T-helper 17 cell (primary cell): ENCODE measurements at regions not wholly inside any gene's neighbourhood (a gene's known extent, or its start where the extent isn't known, plus 50 kb on each side); places are given as distances from the start of the nearest gene placed in this dataset.

Experiments used
- ATAC-seq: fragments of 150-1000 bp; cut with Tn5 transposase; 2 replicates; pipeline ENCODE4 v1.10.0; 2021; ENCODE audit warnings: mild to moderate bottlenecking, moderate library complexity
- DNase-seq, 3 donors: peaks; one replicate each; pipeline versions ENCODE4 v3.0.0 to v3.0.0-alpha.2; 2020 to 2021
- H3K9me3 ChIP-seq: one replicate; pipeline ENCODE4 v1.7.0; 2013; ENCODE audit warnings: low read length, mild to moderate bottlenecking; ENCODE audit not compliant: control insufficient read depth, poor library complexity, severe bottlenecking
- H3K27ac Mint-ChIP-seq: one replicate; pipeline ENCODE4 v1.8.0; 2022; ENCODE audit warnings: mild to moderate bottlenecking, moderate library complexity, mixed read lengths
- H3K27me3 Mint-ChIP-seq: one replicate; pipeline ENCODE4 v1.8.0; 2022; ENCODE audit warnings: mixed read lengths
- H3K36me3 Mint-ChIP-seq: one replicate; pipeline ENCODE4 v1.8.0; 2022; ENCODE audit warnings: low read depth, mixed read lengths
- H3K4me1 Mint-ChIP-seq: one replicate; pipeline ENCODE4 v1.8.0; 2022; ENCODE audit warnings: mild to moderate bottlenecking, mixed read lengths
- H3K4me3 Mint-ChIP-seq: one replicate; pipeline ENCODE4 v1.8.0; 2022; ENCODE audit warnings: mild to moderate bottlenecking, moderate library complexity, mixed read lengths

DNA sequence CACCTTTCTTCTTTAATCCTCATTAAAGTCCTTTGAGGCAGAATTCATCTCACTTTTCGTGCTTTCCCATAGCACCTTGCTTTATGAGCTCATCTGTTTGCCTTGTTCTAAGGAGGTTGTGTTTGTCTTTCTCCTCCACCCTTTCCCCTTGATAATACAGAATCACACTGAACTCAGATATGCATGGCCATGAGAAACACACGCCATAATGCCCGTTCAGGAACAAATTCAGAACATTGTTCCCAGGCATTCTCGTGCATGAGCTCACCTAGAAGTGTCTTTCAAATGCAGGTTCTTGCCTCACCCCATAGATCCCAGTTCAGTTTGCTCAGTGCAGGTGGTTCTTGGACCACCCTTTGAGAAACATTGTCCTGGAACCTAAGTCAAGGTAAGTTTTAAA is 71.1 kb downstream of the TMEM114 start:
- H3K27ac Mint-ChIP-seq = no peak overlapping the region
- no peak for DNase-seq
- peaks cover 48% of the 10 kb centered on the region for H3K27me3 Mint-ChIP-seq
- no peaks in the 10 kb centered on the region for H3K4me1 Mint-ChIP-seq
- no peak overlapping the region for H3K4me3 Mint-ChIP-seq
- no peaks in the 10 kb centered on the region for H3K36me3 Mint-ChIP-seq
- H3K9me3 ChIP-seq = no peaks in the 10 kb centered on the region
- ATAC-seq = no peak

DNA sequence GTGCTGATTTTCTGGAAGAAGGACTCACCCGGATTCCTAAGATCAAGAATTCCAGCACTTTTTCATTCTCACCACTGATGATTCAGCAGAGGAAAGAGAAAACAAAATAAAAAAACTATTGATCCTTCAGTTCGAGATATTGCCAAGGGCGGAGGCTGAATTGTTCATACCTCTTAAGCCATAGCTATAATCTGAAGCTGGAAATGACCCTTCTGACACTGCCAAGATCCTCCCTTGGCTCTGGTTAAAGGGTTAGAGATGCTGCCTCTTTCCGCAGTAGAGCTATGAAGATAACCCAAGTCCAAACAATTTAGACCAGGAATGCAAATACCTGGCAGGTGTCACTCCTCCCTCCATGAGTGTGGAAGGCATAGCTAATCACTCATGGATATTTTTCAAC is 73.0 kb downstream of the TMEM114 start:
- Mint-ChIP-seq H3K27me3 (peaks cover 42% of the 10 kb centered on the region), H3K4me3 (no peak overlapping the region), H3K36me3 (no peaks in the 10 kb centered on the region), H3K27ac (no peak overlapping the region), H3K4me1 (no peaks in the 10 kb centered on the region)
- H3K9me3 ChIP-seq = no peaks in the 10 kb centered on the region
- no peak for DNase-seq
- no peak for ATAC-seq

DNA sequence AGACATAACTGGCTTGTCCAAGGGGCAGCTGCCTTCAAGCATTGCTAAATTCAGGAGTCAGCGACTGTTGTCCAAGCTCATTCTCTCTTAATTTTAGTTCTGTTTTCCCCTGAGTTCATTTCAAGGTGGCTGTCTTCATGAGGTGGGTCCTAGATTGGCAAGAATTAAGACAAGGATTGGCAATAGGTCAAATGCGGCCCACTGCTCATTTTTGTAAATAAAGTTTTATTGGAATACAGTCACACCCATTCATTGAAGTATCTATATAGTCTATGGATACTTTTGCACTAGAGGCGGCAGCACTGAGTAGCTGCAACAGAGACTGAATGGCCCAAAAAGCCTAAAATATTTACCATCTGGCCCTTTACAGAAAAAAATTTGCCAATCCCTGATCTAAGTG is 73.8 kb downstream of the TMEM114 start:
- no peak for ATAC-seq
- peaks cover 41% of the 10 kb centered on the region for H3K27me3 Mint-ChIP-seq

DNA sequence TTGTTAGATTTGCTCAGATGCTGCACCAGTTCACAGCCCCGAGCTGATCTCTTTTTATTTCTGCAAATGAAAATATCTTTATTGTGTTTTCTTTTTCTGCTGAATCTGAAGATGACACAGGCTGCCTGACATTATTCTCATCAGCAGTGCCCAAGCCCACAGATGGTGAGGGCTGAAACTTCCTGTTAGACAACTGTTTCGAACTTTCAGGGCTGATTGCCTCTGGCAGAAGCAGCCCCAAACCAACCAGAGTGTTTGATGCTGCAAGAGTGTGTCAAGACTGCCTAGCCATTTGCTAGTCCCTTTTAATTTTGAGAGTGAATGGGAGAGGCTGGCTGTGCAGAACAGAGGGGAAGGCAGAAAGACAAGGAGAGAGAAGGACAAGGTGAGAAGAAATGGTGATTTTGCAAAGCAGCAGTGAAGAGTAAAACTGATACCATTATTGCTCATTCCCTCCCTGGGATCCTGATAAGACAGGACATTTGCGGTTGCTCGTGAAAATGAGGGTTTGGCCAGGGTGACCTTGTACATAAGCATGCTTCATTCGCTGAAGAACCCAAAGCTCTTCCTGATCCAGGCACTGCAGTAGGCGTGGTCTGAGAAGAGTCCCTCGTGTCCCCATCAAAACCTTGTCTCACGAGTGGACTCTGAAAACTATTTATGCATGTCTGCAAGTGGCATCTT is 77.2 kb downstream of the TMEM114 start:
- H3K36me3 Mint-ChIP-seq = no peaks in the 10 kb centered on the region
- DNase-seq = no peak
- H3K4me3 Mint-ChIP-seq = no peak overlapping the region
- no peak for ATAC-seq
- no peaks in the 10 kb centered on the region for H3K9me3 ChIP-seq
- peaks cover 41% of the 10 kb centered on the region for H3K27me3 Mint-ChIP-seq
- H3K27ac Mint-ChIP-seq = no peak overlapping the region
- H3K4me1 Mint-ChIP-seq = no peaks in the 10 kb centered on the region

More for the DNA sequence above, 73.8 kb downstream of the TMEM114 start:
- H3K9me3 ChIP-seq = no peaks in the 10 kb centered on the region
- no peaks in the 10 kb centered on the region for H3K36me3 Mint-ChIP-seq
- H3K27ac Mint-ChIP-seq = no peak overlapping the region
- H3K4me1 Mint-ChIP-seq = no peaks in the 10 kb centered on the region
- H3K4me3 Mint-ChIP-seq = no peak overlapping the region
- DNase-seq = no peak

DNA sequence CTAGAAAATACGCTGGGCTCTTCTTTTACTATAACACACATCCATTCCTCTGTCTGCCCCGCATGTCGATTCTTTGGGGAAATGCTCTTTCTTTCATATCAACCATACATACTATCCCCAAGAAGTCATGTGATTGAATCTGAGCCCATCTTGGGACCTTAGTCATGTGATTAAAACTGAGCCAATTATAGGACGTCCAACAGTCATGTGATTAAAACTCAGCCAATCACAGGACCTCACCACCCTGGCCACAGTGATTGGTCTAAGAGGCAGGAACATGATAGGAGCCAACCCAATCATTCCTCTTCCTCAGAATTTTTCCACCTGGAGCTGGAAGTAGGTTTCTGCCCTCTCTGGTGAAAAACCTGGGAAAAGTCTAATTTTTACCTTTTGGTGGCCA is 78.8 kb downstream of the TMEM114 start:
- Mint-ChIP-seq H3K4me1 (no peaks in the 10 kb centered on the region), H3K4me3 (no peak overlapping the region), H3K36me3 (no peaks in the 10 kb centered on the region), H3K27me3 (peaks cover 43% of the 10 kb centered on the region), H3K27ac (no peak overlapping the region)
- DNase-seq (no peak), ATAC-seq (no peak)
- H3K9me3 ChIP-seq = no peaks in the 10 kb centered on the region

DNA sequence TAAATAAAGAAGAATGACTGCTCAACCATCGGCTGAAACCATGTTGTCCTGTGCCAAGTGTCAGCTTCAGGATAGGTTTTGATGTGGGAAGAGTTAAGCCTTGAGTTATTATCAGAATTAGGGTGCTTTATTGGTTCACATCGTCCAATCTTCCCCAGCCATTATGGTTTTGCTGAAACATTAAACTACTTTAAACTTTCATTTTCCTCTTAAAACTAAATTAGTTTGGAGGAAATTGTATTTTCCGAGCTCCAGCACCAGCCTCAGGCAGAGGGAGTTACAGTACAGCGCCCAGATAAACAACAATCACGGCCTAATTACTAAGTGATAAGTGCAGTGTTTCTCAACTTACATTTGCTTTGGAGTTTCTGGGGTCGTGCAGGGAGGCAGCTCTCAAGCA is 80.2 kb downstream of the TMEM114 start:
- peaks cover 36% of the 10 kb centered on the region for H3K27me3 Mint-ChIP-seq
- no peak overlapping the region for H3K27ac Mint-ChIP-seq
- DNase-seq (no peak), ATAC-seq (no peak)
- H3K9me3 ChIP-seq = no peaks in the 10 kb centered on the region
- H3K4me1 Mint-ChIP-seq = no peaks in the 10 kb centered on the region
- no peaks in the 10 kb centered on the region for H3K36me3 Mint-ChIP-seq
- no peak overlapping the region for H3K4me3 Mint-ChIP-seq

DNA sequence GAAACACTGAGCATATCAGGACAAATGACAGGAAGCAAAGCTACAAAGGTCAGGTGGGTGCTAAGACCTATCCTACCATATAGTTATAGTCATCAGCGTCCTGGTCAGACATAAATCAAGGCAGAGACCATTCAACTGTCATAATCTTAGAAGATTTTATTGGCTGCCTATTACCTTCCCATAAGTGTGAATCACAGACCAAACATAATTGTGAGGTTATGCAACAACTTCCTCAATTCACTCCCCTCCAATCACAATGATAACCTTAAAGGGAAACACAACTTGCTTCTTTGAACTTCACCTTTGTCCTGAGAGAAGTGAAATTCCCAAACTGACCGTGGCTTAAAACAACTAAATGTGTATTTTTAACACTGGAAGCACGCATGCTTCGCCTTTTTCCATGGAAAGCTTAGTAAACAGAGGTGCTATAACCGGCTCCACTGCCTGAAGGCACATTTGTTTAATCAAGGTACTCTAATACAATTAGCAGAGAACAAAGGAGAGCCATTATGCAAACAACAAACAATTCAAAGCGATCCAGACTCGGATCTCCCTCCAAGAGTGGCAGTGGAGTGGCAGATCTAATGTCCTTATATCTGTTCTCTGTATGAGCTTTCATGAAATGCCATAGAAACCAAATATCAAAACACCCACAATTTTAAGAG is 84.9 kb downstream of the TMEM114 start:
- peaks cover 29% of the 10 kb centered on the region for H3K27me3 Mint-ChIP-seq
- no peaks in the 10 kb centered on the region for H3K4me1 Mint-ChIP-seq
- no peak overlapping the region for H3K27ac Mint-ChIP-seq
- H3K9me3 ChIP-seq = no peaks in the 10 kb centered on the region
- no peaks in the 10 kb centered on the region for H3K36me3 Mint-ChIP-seq
- no peak for DNase-seq
- ATAC-seq = no peak
- no peak overlapping the region for H3K4me3 Mint-ChIP-seq

DNA sequence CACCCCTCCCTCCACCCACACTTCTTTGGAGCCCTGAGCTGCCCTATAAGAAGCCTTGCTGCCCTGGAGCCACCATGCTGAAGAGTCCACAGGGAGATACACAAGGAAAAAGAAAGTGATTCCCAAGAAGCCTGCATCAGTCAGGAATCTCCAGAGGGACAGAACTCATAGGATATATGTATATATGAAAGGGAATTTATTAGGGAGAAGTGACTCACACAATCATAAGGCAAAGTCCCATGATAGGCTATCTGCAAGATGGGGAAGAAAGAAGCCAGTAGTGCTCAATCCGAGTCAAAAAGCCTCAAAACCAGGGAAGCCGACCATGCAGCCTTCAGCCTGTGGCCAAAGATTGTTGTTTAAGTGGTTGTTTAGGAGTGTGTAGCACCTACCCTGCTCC is 87.9 kb downstream of the TMEM114 start:
- DNase-seq (no peak), ATAC-seq (no peak)
- Mint-ChIP-seq H3K4me1 (no peaks in the 10 kb centered on the region), H3K36me3 (no peaks in the 10 kb centered on the region), H3K4me3 (no peak overlapping the region), H3K27me3 (peaks cover 24% of the 10 kb centered on the region), H3K27ac (no peak overlapping the region)
- no peaks in the 10 kb centered on the region for H3K9me3 ChIP-seq

DNA sequence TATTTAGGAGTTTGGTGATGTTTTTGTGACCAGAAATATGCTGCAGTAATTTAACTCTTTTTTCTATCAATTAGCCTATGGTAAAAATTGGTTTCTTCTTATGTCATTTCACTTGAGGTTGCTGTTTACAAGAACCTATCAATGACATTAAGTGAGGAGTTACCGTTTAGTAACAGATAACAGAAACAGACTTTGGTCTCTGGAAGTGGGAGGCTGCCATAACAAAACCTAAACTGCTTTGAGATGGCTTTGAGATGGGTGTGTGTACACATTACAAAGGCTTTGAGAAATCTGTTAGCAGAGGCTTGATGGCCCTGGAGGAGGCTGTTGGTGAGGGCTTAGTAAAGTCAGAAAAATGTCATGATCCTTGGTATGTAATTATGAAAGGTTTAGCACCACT is 90.0 kb downstream of the TMEM114 start:
- no peaks in the 10 kb centered on the region for H3K9me3 ChIP-seq
- peaks cover 15% of the 10 kb centered on the region for H3K27me3 Mint-ChIP-seq
- no peaks in the 10 kb centered on the region for H3K4me1 Mint-ChIP-seq
- H3K4me3 Mint-ChIP-seq = no peak overlapping the region
- DNase-seq = no peak
- no peak for ATAC-seq
- H3K36me3 Mint-ChIP-seq = no peaks in the 10 kb centered on the region
- H3K27ac Mint-ChIP-seq = no peak overlapping the region

DNA sequence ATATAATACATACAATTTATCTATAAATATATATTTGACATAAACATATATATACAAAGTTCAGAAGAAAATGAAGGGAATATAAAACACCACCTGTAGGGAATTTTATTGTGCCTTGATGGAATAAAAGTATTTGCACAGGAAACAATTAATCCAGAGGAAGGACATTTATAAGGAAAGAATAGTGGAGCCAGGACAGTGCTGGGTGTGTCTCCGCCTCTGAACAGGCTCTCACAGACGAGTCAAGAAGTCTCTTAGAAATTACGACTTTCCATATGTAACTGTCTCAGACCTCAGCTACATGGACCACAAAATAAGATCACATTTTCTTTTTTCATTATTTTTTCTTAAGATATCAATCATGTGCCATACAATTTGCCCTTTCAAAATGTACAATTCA is 93.9 kb downstream of the TMEM114 start:
- no peaks in the 10 kb centered on the region for H3K9me3 ChIP-seq
- Mint-ChIP-seq H3K4me3 (no peak overlapping the region), H3K4me1 (no peaks in the 10 kb centered on the region), H3K27me3 (peaks cover 14% of the 10 kb centered on the region), H3K27ac (no peak overlapping the region), H3K36me3 (no peaks in the 10 kb centered on the region)
- no peak for DNase-seq
- no peak for ATAC-seq

DNA sequence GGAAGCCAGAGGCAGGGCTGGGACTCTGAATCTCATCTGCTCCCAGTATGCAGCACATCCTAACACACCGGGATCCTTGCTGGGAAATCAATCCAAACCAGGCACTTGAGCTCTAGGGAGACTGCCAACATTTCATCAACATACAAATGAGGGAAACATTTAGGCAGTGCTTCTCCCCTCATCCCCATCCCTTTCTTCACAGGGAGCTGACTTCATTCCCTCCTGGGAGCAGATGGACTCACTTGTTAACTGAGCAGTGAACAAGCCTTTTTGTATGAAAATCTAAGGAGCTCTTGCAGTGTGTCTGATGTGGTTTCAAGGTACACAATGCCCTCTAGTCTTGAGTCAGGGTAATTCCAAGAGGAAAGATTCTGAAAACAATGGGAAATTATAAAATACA is 96.3 kb downstream of the TMEM114 start:
- H3K9me3 ChIP-seq = no peaks in the 10 kb centered on the region
- no peak overlapping the region for H3K4me3 Mint-ChIP-seq
- no peaks in the 10 kb centered on the region for H3K36me3 Mint-ChIP-seq
- no peak for ATAC-seq
- H3K27me3 Mint-ChIP-seq = peaks cover 6% of the 10 kb centered on the region
- no peaks in the 10 kb centered on the region for H3K4me1 Mint-ChIP-seq
- DNase-seq = no peak
- H3K27ac Mint-ChIP-seq = no peak overlapping the region

DNA sequence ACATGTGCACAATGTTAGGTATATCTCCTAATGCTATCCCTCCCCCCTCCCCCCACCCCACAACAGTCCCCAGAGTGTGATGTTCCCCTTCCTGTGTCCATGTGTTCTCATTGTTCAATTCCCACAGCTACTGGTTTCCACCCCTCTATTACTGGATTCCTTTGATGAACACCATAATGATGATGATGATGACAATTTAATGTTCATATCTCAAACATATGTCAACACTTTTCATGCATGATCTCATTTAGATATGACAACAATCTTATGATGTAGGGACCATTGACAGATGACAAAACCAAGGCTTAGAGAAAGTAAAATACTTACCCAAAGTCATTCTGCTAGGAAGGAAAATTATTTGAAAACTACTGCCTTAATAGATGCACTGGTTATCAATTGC is 97.6 kb downstream of the TMEM114 start:
- peaks cover 6% of the 10 kb centered on the region for H3K27me3 Mint-ChIP-seq
- H3K9me3 ChIP-seq = no peaks in the 10 kb centered on the region
- no peaks in the 10 kb centered on the region for H3K4me1 Mint-ChIP-seq
- no peak overlapping the region for H3K4me3 Mint-ChIP-seq
- no peaks in the 10 kb centered on the region for H3K36me3 Mint-ChIP-seq
- DNase-seq (no peak), ATAC-seq (no peak)
- H3K27ac Mint-ChIP-seq = no peak overlapping the region

DNA sequence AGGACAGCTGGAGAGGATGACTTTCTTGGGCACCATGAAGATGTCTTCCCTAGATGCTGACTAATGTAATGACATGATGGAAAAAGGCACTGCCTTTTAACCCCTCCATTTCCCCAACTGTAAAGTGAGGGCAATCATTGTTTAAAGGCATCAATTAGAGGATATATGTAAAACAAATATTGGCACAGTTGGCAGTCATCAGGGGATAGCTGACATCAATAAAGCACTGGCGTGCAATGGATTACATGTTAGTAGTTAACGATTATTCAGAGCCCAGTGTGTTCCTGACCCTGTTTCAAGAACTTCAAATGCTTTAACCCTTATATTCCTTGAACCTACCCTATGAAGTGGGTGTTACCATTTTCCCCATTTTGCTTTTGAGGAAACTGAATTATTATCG is 100.7 kb downstream of the TMEM114 start:
- no peaks in the 10 kb centered on the region for H3K27me3 Mint-ChIP-seq
- no peak for ATAC-seq
- H3K9me3 ChIP-seq = no peaks in the 10 kb centered on the region
- no peak overlapping the region for H3K4me3 Mint-ChIP-seq
- DNase-seq = no peak
- H3K4me1 Mint-ChIP-seq = no peaks in the 10 kb centered on the region
- H3K36me3 Mint-ChIP-seq = no peaks in the 10 kb centered on the region
- H3K27ac Mint-ChIP-seq = no peak overlapping the region

DNA sequence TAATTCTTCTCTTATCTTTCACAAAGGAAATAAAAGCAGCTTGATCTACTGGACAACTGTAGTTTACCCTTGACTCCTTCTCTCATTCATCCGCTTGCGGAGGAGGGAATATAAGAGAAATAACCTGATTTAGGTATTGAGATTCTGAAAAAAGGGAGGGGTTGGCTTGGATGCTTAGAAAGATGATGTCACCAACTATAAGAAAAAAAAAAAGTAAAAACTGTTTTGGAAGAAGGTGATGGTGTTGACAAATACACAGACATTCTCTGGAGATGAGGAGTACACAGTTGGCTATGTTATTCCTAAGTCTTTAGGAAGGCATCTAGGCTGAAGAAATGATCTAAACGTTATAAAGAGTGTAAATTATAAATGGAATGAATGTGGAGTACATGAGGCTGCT is 103.3 kb downstream of the TMEM114 start:
- DNase-seq (no peak), ATAC-seq (no peak)
- Mint-ChIP-seq H3K4me3 (no peak overlapping the region), H3K27ac (no peak overlapping the region), H3K36me3 (no peaks in the 10 kb centered on the region), H3K27me3 (peaks cover 9% of the 10 kb centered on the region), H3K4me1 (no peaks in the 10 kb centered on the region)
- H3K9me3 ChIP-seq = no peaks in the 10 kb centered on the region
